Neural progenitor cell (in vitro differentiated cells): ENCODE measurements at regions not wholly inside any gene's neighbourhood (a gene's known extent, or its start where the extent isn't known, plus 50 kb on each side); places are given as distances from the start of the nearest gene placed in this dataset.

Experiments used
- DNase-seq: peaks from one replicate; pipeline ENCODE4 v3.0.0-alpha.2; 2016; ENCODE audit warnings: low spot score
- H2AFZ ChIP-seq: fragments of 200-600 bp; sonication (generic); replicated peaks from 2 replicates; pipeline ENCODE4 v1.6.1; 2016; ENCODE audit warnings: antibody characterized with exemption
- H3F3A ChIP-seq: fragments of 200-600 bp; sonication (generic); 2 replicates; pipeline ENCODE4 v1.6.1; 2016; ENCODE audit warnings: antibody characterized with exemption, low read depth
- H3K27ac ChIP-seq: fragments of 200-600 bp; sonication (generic); 2 replicates; pipeline ENCODE4 v1.5.1; 2016; ENCODE audit warnings: mild to moderate bottlenecking
- H3K27me3 ChIP-seq: fragments of 200-600 bp; sonication (generic); 2 replicates; pipeline ENCODE4 v1.6.1; 2016; ENCODE audit warnings: mild to moderate bottlenecking, moderate library complexity
- H3K36me3 ChIP-seq: fragments of 200-600 bp; sonication (generic); 2 replicates; pipeline ENCODE4 v1.5.1; 2016
- H3K4me1 ChIP-seq: fragments of 200-600 bp; sonication (generic); 2 replicates; pipeline ENCODE4 v1.6.1; 2016; ENCODE audit warnings: mixed run types
- H3K4me2 ChIP-seq: fragments of 200-600 bp; sonication (generic); 2 replicates; pipeline ENCODE4 v1.6.1; 2016
- H3K4me3 ChIP-seq: fragments of 200-600 bp; sonication (generic); 2 replicates; pipeline ENCODE4 v1.5.1; 2016
- H3K79me2 ChIP-seq: fragments of 200-600 bp; sonication (generic); 2 replicates; pipeline ENCODE4 v1.6.1; 2016; ENCODE audit warnings: low read depth
- H3K9ac ChIP-seq: fragments of 200-600 bp; sonication (generic); 2 replicates; pipeline ENCODE4 v1.6.1; 2016
- H3K9me3 ChIP-seq: fragments of 200-600 bp; sonication (generic); 2 replicates; pipeline ENCODE4 v1.5.1; 2016; ENCODE audit warnings: low read depth
- H4K20me1 ChIP-seq: fragments of 200-600 bp; sonication (generic); 2 replicates; pipeline ENCODE4 v1.6.1; 2016; ENCODE audit warnings: low read depth
- H3K27ac Mint-ChIP-seq: 3 replicates; pipeline ENCODE4 v1.8.0; 2021; ENCODE audit warnings: mixed read lengths
- H3K27me3 Mint-ChIP-seq: 2 replicates; pipeline ENCODE4 v1.8.0; 2022; ENCODE audit warnings: low read depth, mild to moderate bottlenecking, inconsistent platforms, moderate library complexity, mixed read lengths; ENCODE audit not compliant: insufficient read depth
- H3K36me3 Mint-ChIP-seq: 3 replicates; pipeline ENCODE4 v1.8.0; 2021; ENCODE audit warnings: mixed read lengths
- H3K4me1 Mint-ChIP-seq: 3 replicates; pipeline ENCODE4 v1.8.0; 2021; ENCODE audit warnings: mixed read lengths
- H3K4me3 Mint-ChIP-seq: 3 replicates; pipeline ENCODE4 v1.8.0; 2021; ENCODE audit warnings: mild to moderate bottlenecking, moderate library complexity, mixed read lengths
- H3K9me3 Mint-ChIP-seq: 3 replicates; pipeline ENCODE4 v1.8.0; 2020; ENCODE audit warnings: mixed read lengths
- CTCF ChIP-seq: fragments of 200-600 bp; sonication (generic); IDR thresholded peaks from 2 replicates; pipeline ENCODE4 v1.5.1; 2017; ENCODE audit warnings: antibody characterized with exemption, mild to moderate bottlenecking
- EZH2 ChIP-seq: fragments of 200-600 bp; sonication (generic); IDR thresholded peaks from 2 replicates; pipeline ENCODE4 v1.6.1; 2017; ENCODE audit warnings: antibody characterized with exemption, mild to moderate bottlenecking, moderate library complexity
- EZH2phosphoT487 ChIP-seq: fragments of 200-600 bp; sonication (generic); IDR thresholded peaks from 2 replicates; pipeline ENCODE4 v1.6.1; 2017; ENCODE audit warnings: antibody characterized with exemption

DNA sequence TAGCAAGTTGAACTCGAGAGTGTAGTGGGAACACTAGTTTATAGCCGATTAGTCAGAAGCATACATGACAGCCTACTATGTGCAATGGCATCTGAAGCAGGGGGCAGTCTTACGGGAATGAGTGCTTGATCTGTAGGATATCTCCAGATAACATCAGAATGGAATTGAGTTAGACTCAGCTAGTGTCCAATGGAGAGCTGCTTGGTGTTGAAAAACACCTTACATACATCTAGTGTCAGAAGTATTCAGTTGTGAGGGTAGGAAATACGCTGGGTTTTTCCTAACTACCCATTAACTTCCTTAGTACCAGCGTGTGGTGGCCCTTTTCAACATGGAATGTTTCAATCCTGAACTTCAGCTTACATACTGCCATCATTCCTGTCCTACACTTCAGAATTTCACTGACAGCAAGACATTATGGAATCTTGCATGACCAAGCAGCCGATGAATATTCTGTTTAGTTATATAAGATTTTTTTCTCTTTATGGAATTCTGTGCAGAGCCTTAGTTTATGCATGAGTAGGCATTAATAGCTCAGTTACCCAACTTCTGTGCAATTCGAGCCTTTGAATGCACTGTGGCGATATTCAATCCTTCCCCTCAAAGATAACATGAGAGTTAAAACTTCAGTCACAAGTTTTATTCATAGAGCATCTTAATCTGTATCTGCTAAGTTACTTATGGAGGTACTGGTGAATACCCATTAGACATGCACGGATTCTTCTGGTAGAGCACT is 218.6 kb upstream of the MOCS1 start:
- peaks cover 7% of the 10 kb centered on the region for H3K27me3 Mint-ChIP-seq
- TF ChIP-seq CTCF (no peak), EZH2 (no peak), EZH2phosphoT487 (no peak)
- DNase-seq = no peak

GRCh38 chr6:40152196-40152595 is 217.9 kb upstream of the MOCS1 start:
- Histone ChIP-seq H2AFZ (no peak overlapping the region), H3K4me2 (no peak overlapping the region), H3K4me1 (no peaks in the 10 kb centered on the region), H3K27ac (no peak overlapping the region), H3K4me3 (no peak overlapping the region), H3K79me2 (no peaks in the 10 kb centered on the region), H3F3A (no peaks in the 10 kb centered on the region), H4K20me1 (no peaks in the 10 kb centered on the region), H3K36me3 (no peaks in the 10 kb centered on the region), H3K9me3 (no peaks in the 10 kb centered on the region), H3K27me3 (no peaks in the 10 kb centered on the region), H3K9ac (no peak overlapping the region)
- Mint-ChIP-seq H3K4me3 (no peak overlapping the region), H3K36me3 (no peaks in the 10 kb centered on the region), H3K27me3 (peaks cover 9% of the 10 kb centered on the region), H3K27ac (no peak overlapping the region), H3K4me1 (no peaks in the 10 kb centered on the region), H3K9me3 (no peaks in the 10 kb centered on the region)
- no peak for DNase-seq
- TF ChIP-seq EZH2 = no peak
- TF ChIP-seq CTCF = no peak
- TF ChIP-seq EZH2phosphoT487 = no peak

More for the DNA sequence above, 218.6 kb upstream of the MOCS1 start:
- Histone ChIP-seq H3F3A (no peaks in the 10 kb centered on the region), H3K4me3 (no peak overlapping the region), H3K27me3 (no peaks in the 10 kb centered on the region), H3K4me1 (no peaks in the 10 kb centered on the region), H4K20me1 (no peaks in the 10 kb centered on the region), H3K4me2 (no peak overlapping the region), H3K79me2 (no peaks in the 10 kb centered on the region), H3K9me3 (no peaks in the 10 kb centered on the region), H2AFZ (no peak overlapping the region), H3K9ac (no peak overlapping the region), H3K36me3 (no peaks in the 10 kb centered on the region), H3K27ac (no peak overlapping the region)
- H3K4me1 Mint-ChIP-seq = no peaks in the 10 kb centered on the region
- H3K9me3 Mint-ChIP-seq = no peaks in the 10 kb centered on the region
- no peak overlapping the region for H3K4me3 Mint-ChIP-seq
- H3K36me3 Mint-ChIP-seq = no peaks in the 10 kb centered on the region
- H3K27ac Mint-ChIP-seq = no peak overlapping the region

DNA sequence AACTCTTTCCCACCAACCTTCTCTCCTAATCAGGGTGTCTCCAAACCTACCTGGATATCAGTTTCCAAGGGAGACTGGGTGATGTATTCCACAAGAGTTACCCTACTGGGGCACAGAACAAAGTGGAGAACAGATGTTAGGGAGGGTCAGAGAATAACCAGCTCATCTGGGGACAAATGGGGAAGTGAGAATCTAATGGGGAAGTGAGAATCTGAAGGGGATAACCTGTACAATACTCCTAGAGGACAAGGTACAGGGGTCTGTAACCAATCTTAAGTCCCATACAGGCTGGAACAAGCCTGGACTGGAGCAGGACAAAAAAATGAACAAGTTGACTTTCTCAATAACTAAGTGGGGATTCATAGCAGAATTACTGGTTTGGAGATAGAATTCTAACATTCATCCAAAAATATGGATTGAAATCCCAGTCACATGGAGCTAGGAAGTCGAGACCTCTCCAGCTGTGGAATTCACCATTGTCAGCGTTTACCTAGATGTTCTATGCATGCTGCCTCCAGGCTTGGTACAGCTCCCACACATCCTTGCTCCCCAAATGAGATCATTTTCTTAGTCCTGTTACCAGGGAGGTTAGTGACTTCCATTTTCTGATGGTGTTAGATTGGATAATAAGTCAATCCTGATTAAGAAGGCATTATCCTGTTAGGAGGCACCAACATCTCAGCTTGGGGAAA is 214.8 kb upstream of the MOCS1 start:
- H3K4me2 ChIP-seq = no peak overlapping the region

More for the DNA sequence above, 214.8 kb upstream of the MOCS1 start:
- H3K4me3 Mint-ChIP-seq = no peak overlapping the region
- no peak overlapping the region for H3K27ac Mint-ChIP-seq
- no peak for DNase-seq
- Histone ChIP-seq H3K4me3 (no peak overlapping the region), H3K9me3 (no peaks in the 10 kb centered on the region), H2AFZ (no peak overlapping the region), H3K27ac (no peak overlapping the region), H3K36me3 (no peaks in the 10 kb centered on the region), H3K9ac (no peak overlapping the region), H4K20me1 (no peaks in the 10 kb centered on the region), H3K4me1 (no peaks in the 10 kb centered on the region), H3K27me3 (no peaks in the 10 kb centered on the region), H3F3A (no peaks in the 10 kb centered on the region), H3K79me2 (no peaks in the 10 kb centered on the region)
- no peaks in the 10 kb centered on the region for H3K9me3 Mint-ChIP-seq
- peaks cover 9% of the 10 kb centered on the region for H3K27me3 Mint-ChIP-seq
- no peak for TF ChIP-seq CTCF
- TF ChIP-seq EZH2phosphoT487 = no peak
- TF ChIP-seq EZH2 = no peak
- no peaks in the 10 kb centered on the region for H3K4me1 Mint-ChIP-seq
- H3K36me3 Mint-ChIP-seq = no peaks in the 10 kb centered on the region
